ENCODE measurements at regions not wholly inside any gene's neighbourhood (a gene's known extent, or its start where the extent isn't known, plus 50 kb on each side); places are given as distances from the start of the nearest gene placed in this dataset.

DNA sequence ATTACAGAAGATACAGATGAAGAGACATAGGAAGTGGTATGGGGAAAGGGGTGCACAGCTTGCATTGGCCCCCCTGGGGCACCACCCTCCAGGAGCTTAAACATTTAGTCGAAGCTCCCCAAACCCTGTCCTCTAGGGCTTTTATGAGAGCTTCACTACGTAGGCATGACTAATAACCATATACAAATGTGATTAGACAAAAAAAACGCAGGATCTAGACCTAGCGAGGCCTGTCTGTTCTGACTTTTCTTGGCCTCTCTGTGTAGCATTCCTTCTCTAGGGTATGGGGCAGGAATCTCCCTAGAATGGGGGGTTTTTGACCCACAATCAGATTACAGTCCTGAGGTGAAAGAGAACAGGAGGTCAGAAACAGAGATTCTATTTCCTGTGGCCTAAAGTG lies 293.7 kb upstream of the GALNTL6 start:
- TF ChIP-seq, protein P1, sequence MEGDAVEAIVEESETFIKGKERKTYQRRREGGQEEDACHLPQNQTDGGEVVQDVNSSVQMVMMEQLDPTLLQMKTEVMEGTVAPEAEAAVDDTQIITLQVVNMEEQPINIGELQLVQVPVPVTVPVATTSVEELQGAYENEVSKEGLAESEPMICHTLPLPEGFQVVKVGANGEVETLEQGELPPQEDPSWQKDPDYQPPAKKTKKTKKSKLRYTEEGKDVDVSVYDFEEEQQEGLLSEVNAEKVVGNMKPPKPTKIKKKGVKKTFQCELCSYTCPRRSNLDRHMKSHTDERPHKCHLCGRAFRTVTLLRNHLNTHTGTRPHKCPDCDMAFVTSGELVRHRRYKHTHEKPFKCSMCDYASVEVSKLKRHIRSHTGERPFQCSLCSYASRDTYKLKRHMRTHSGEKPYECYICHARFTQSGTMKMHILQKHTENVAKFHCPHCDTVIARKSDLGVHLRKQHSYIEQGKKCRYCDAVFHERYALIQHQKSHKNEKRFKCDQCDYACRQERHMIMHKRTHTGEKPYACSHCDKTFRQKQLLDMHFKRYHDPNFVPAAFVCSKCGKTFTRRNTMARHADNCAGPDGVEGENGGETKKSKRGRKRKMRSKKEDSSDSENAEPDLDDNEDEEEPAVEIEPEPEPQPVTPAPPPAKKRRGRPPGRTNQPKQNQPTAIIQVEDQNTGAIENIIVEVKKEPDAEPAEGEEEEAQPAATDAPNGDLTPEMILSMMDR (conservative IDR thresholded peaks at IDR 0.05; ENCODE audit: low read depth in 2 of 2): no peak
- TF ChIP-seq EZH2phosphoT487 (IDR thresholded peaks at IDR 0.05; ENCODE audit: unreplicated experiment) (no peak), EZH2 (IDR thresholded peaks at IDR 0.05; ENCODE audit: low read depth, unreplicated experiment) (no peak)

Data from GM23338 (cell line).